ENCODE measurements at regions not wholly inside any gene's neighbourhood (a gene's known extent, or its start where the extent isn't known, plus 50 kb on each side); places are given as distances from the start of the nearest gene placed in this dataset.

DNA sequence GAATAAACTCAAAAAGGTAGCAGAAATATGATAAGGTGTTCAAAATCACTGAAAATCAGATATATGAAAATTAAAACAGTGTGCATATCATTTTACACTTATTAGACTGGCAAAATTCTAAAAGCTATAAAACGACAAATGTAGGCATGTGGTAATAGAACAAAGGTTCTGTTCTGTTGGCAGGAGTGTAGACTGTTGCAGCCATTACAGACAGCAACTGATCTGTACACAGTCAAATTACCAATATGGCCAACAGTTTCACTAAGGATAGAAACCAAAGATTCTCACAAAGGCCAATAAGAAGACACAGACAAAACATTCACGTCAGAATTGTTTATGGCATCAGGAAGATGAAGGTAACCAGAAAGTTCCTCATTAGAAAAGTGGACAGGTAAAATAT is 112.8 kb upstream of the PLS3 start:
- H3K36me3 Mint-ChIP-seq (ENCODE audit: low read depth), result no peaks in the 10 kb centered on the region
- no peaks in the 10 kb centered on the region for H3K27me3 Mint-ChIP-seq (ENCODE audit: insufficient read depth)
- no peaks in the 10 kb centered on the region for H3K9me3 Mint-ChIP-seq
- H3K4me3 Mint-ChIP-seq, result no peak overlapping the region
- no peak for DNase-seq
- no peak overlapping the region for H3K27ac Mint-ChIP-seq
- no peak for TF ChIP-seq CTCF (IDR thresholded peaks at IDR 0.05)
- peaks cover 11% of the 10 kb centered on the region for H3K4me1 Mint-ChIP-seq (ENCODE audit: low read depth)

GRCh38 chrX:115449742-115450141 is 111.2 kb upstream of the PLS3 start:
- no peaks in the 10 kb centered on the region for H3K27me3 Mint-ChIP-seq (ENCODE audit: insufficient read depth)
- H3K4me3 Mint-ChIP-seq, result no peak overlapping the region
- H3K9me3 Mint-ChIP-seq, result no peaks in the 10 kb centered on the region
- peaks cover 11% of the 10 kb centered on the region for H3K4me1 Mint-ChIP-seq (ENCODE audit: low read depth)
- no peaks in the 10 kb centered on the region for H3K36me3 Mint-ChIP-seq (ENCODE audit: low read depth)
- TF ChIP-seq CTCF (IDR thresholded peaks at IDR 0.05), result no peak
- DNase-seq, result no peak
- no peak overlapping the region for H3K27ac Mint-ChIP-seq

DNA sequence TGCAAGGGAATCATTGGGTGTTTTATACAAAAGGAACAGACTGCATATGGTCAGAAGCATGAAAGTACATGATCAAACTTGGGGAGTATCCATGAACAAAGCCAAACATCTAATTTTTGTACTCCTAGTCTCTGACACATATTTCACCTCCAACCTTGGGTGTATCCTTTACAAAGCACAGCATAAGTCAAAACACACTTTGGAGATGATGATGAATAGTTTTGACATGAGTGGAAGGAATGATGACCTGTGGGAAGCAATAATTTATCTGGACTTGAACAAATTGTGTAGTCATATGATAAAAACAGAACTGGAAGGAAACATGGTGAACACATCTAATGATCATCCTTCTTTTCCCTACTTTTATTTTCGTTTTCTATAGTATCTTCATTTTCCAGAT is 108.7 kb upstream of the PLS3 start:
- Mint-ChIP-seq H3K27me3 (ENCODE audit: insufficient read depth) (no peaks in the 10 kb centered on the region), H3K27ac (no peak overlapping the region), H3K9me3 (no peaks in the 10 kb centered on the region), H3K36me3 (ENCODE audit: low read depth) (no peaks in the 10 kb centered on the region), H3K4me1 (ENCODE audit: low read depth) (peaks cover 11% of the 10 kb centered on the region), H3K4me3 (no peak overlapping the region)
- no peak for DNase-seq
- no peak for TF ChIP-seq CTCF (IDR thresholded peaks at IDR 0.05)

- Mint-ChIP-seq H3K36me3 (ENCODE audit: low read depth) (no peaks in the 10 kb centered on the region), H3K27ac (peak overlapping the region; percentile 52), H3K9me3 (no peaks in the 10 kb centered on the region), H3K4me1 (ENCODE audit: low read depth) (peaks cover 20% of the 10 kb centered on the region), H3K4me3 (peak overlapping the region; percentile 43), H3K27me3 (ENCODE audit: insufficient read depth) (no peaks in the 10 kb centered on the region)
- peak; percentile 7 for DNase-seq
- no peak for TF ChIP-seq CTCF (IDR thresholded peaks at IDR 0.05)
These were observed 100.8 kb upstream of the PLS3 start for GRCh38 chrX:115459883-115460880.

- H3K4me1 Mint-ChIP-seq (ENCODE audit: low read depth), result peaks cover 20% of the 10 kb centered on the region
- TF ChIP-seq CTCF (IDR thresholded peaks at IDR 0.05), result no peak
- no peak for DNase-seq
- peaks cover 2% of the 10 kb centered on the region; the same call in 1 of the 2 replicates for H3K27me3 Mint-ChIP-seq (ENCODE audit: insufficient read depth)
- no peak overlapping the region for H3K4me3 Mint-ChIP-seq
- no peak overlapping the region for H3K27ac Mint-ChIP-seq
- H3K9me3 Mint-ChIP-seq, result no peaks in the 10 kb centered on the region
- H3K36me3 Mint-ChIP-seq (ENCODE audit: low read depth), result no peaks in the 10 kb centered on the region
These were observed 98.6 kb upstream of the PLS3 start for GRCh38 chrX:115462406-115462805.

Data from HFFc6 (cell line).